Suprapubic skin (tissue), 4 donors: ENCODE measurements at regions not wholly inside any gene's neighbourhood (a gene's known extent, or its start where the extent isn't known, plus 50 kb on each side); places are given as distances from the start of the nearest gene placed in this dataset.

Source experiments
- CTCF ChIP-seq, 2 donors: fragments of 200-600 bp in 1 of 2; fragments of 450-650 bp in 1 of 2; sonication (generic) in 1 of 2; IDR thresholded peaks; one replicate each; pipeline ENCODE4 v1.5.1; 2016 to 2019; ENCODE audit warnings: antibody characterized with exemption in 2 of 2, mild to moderate bottlenecking in 1 of 2, moderate library complexity in 1 of 2
- EP300 ChIP-seq: sonication (generic); formaldehyde crosslinking; IDR thresholded peaks from one replicate; pipeline ENCODE4 v1.6.1; 2017; ENCODE audit warnings: antibody characterized with exemption
- POLR2AphosphoS5 ChIP-seq, 3 donors: sonication (generic); formaldehyde crosslinking; IDR thresholded peaks; one replicate each; pipeline ENCODE4 v1.6.1; 2017; ENCODE audit warnings: antibody characterized with exemption in 3 of 3

GRCh38 chr20:55264703-55265239 lies 740.5 kb downstream of the CBLN4 start:
- TF ChIP-seq POLR2AphosphoS5 (IDR thresholded peaks at IDR 0.05), result no peak
- TF ChIP-seq CTCF (IDR thresholded peaks at IDR 0.05), result no peak
- no peak for TF ChIP-seq EP300
